Hematopoietic multipotent progenitor cell treated with erythropoietin and hydrocortisone succinate and interleukin-3 and kit ligand, for 6 days (in vitro differentiated cells): ENCODE measurements at regions not wholly inside any gene's neighbourhood (a gene's known extent, or its start where the extent isn't known, plus 50 kb on each side); places are given as distances from the start of the nearest gene placed in this dataset.
"Not testable (repeated sequence)": the region's sequence is repeated elsewhere in the genome, so short reads cannot be mapped to it uniquely, and the experiment has no call there.

Source experiments
- DNase-seq: peaks from one replicate; pipeline ENCODE4 v3.0.0-alpha.2; 2015

GRCh38 chr5:153151558-153151957, 338.9 kb upstream of the GRIA1 start:
- DNase-seq = no peak

- DNase-seq = no peak
Measured at GRCh38 chr5:153153086-153153485, 337.4 kb upstream of the GRIA1 start.

GRCh38 chr5:153157156-153157555, 333.3 kb upstream of the GRIA1 start:
- no peak for DNase-seq

GRCh38 chr5:153158608-153159007, 331.9 kb upstream of the GRIA1 start:
- no peak for DNase-seq

- DNase-seq = no peak
Measured at GRCh38 chr5:153159616-153160015, 330.9 kb upstream of the GRIA1 start.

GRCh38 chr5:153168241-153168640, 322.2 kb upstream of the GRIA1 start:
- DNase-seq = no peak

GRCh38 chr5:153187503-153187902, 303.0 kb upstream of the GRIA1 start:
- DNase-seq = no peak

- no peak for DNase-seq
Measured at GRCh38 chr5:153206361-153206760, 284.1 kb upstream of the GRIA1 start.

GRCh38 chr5:153209016-153209415, 281.5 kb upstream of the GRIA1 start:
- DNase-seq = no peak

GRCh38 chr5:153209687-153210086, 280.8 kb upstream of the GRIA1 start:
- no peak for DNase-seq

- no peak for DNase-seq
Measured at GRCh38 chr5:153211076-153211475, 279.4 kb upstream of the GRIA1 start.

GRCh38 chr5:153212471-153212870, 278.0 kb upstream of the GRIA1 start:
- no peak for DNase-seq

GRCh38 chr5:153222936-153223335, 267.5 kb upstream of the GRIA1 start:
- no peak for DNase-seq

GRCh38 chr5:153223376-153223775, 267.1 kb upstream of the GRIA1 start:
- DNase-seq = no peak

GRCh38 chr5:153224651-153225050, 265.8 kb upstream of the GRIA1 start:
- no peak for DNase-seq

- DNase-seq = no peak
Measured at GRCh38 chr5:153233933-153234332, 256.5 kb upstream of the GRIA1 start.

- no peak for DNase-seq
Measured at GRCh38 chr5:153236319-153236718, 254.2 kb upstream of the GRIA1 start.

- no peak for DNase-seq
Measured at GRCh38 chr5:153237671-153238332, 252.7 kb upstream of the GRIA1 start.

- no peak for DNase-seq
Measured at GRCh38 chr5:153257381-153257780, 233.1 kb upstream of the GRIA1 start.

- no peak for DNase-seq
Measured at GRCh38 chr5:153258469-153258868, 232.0 kb upstream of the GRIA1 start.

- DNase-seq = no peak
Measured at GRCh38 chr5:153267506-153267905, 223.0 kb upstream of the GRIA1 start.

GRCh38 chr5:153275695-153276094, 214.8 kb upstream of the GRIA1 start:
- no peak for DNase-seq

- DNase-seq = peak; percentile 73
Measured at GRCh38 chr5:153276151-153276550, 214.3 kb upstream of the GRIA1 start.

GRCh38 chr5:153296251-153296844, 194.1 kb upstream of the GRIA1 start:
- DNase-seq = not testable (repeated sequence)

- no peak for DNase-seq
Measured at GRCh38 chr5:153299891-153300290, 190.6 kb upstream of the GRIA1 start.
